GM19240 (cell line): ENCODE measurements at regions not wholly inside any gene's neighbourhood (a gene's known extent, or its start where the extent isn't known, plus 50 kb on each side); places are given as distances from the start of the nearest gene placed in this dataset.

Experiments
- DNase-seq: peaks from one replicate; pipeline ENCODE4 v3.0.0; 2011; ENCODE audit warnings: low spot score; ENCODE audit not compliant: insufficient read length

DNA sequence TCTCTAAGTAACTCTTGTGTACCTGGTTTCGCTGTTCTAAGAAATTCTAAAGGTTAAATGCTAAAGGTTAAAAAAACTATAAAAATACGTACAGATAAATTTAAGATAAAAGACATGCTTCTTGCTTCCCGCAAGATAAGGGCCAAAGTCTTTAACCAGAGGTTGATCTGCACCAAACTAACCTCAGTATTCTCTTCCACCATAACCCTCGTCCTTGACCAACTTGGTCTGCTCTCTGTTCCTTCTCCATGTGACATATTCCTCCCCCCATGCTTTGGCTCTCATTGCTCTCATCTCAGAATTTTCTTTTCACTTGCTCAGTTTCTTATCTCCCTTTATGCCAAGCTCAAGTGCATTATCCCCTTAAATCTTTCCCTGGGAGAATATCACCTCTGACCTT, 330.5 kb upstream of the ZFHX3 start:
- DNase-seq: no peak

DNA sequence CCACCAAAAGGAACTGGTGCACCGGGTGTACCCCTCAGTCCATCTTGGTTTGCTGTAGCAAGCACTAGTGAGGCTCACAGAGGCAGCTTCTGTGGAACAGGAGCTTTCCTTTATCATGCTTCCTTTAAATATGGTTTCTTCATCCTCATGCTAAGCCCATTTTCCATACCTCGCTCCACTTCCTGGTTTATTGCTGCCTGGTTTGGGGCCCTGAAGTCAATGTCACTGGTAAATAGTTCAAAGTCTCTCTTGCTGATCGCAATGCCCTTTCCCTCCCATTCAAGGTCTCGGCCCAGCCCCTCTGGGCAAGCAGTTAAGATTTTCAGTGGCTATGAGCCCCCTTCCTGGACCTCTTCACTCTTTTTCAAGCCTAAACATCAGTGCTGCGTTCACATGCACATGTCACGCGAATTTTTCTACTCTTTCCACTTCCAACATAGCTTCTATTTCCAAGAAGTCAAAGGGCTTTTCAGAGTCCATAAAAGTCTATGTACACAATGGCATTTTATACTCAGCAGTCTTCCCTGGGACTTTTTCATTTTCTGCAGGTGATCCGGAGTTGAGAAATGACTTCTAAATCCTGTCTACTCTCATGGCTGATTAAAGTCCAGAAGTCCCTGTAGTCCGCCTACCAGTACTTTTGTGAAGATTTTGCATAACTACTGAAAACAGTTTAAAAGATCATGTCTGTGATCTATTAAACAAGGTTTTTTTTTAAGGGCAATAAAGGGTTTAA, 323.8 kb upstream of the ZFHX3 start:
- no peak for DNase-seq

DNA sequence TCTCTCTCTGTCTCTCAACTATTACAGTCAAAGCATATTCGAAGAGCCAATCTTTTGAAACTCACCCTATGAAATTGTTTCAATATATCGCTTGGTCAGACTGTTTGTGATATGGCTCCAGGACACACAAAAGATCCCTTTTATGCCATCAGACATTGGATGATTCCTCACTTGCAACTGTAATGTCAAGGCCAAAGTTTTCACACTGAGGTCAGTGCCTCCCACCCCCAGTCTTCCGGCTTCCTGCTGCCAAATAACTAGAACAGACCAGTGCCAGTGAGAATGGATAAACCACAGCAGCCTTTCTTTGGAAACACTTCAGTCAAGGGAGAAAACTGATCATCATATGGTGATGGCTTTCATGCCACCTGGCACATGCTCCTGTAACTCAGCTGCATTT, 321.9 kb upstream of the ZFHX3 start:
- no peak for DNase-seq

DNA sequence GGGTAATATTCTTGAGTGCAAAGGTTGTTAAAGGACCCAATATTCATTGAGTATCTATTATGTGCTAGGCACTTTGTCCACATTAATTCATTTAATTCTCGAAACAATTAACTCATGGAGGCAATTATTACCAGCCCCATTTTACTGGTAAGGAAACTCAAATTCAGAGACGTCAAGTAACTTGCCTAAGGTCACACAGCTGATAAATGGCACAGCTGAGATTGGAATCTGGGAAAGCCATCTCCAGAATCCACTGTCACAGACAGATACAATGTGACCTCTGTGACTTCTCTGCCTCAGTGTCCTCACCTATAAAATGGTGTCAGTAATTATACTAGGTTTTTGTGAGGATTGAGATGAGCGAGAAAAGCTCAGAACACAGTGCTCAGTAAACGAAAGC, 320.8 kb upstream of the ZFHX3 start:
- DNase-seq: no peak

DNA sequence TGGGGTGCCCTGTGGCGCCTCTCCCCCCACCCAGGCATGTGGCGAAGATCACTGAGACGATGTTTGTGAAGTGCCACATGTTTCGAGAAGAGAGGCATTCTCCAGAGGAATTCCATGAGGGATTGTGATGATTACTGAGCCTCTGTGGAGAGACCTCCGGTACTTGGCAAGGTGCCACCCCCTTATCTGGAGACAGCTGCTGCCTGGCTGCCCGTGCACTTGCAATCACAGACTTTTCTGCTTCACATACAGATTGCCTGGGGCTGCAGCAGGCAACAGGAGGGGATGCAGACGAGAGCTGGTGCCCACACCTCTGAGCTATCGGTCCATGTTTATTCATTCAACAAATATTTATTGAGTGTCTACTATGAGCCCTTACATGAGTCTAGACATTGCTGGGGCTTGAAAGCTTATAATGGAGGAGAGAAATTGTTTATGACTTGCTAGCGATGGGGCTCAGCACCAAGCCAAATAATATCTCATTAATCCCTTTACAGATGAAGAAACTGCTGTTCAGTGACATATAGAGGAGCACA, 317.2 kb upstream of the ZFHX3 start:
- DNase-seq: no peak

DNA sequence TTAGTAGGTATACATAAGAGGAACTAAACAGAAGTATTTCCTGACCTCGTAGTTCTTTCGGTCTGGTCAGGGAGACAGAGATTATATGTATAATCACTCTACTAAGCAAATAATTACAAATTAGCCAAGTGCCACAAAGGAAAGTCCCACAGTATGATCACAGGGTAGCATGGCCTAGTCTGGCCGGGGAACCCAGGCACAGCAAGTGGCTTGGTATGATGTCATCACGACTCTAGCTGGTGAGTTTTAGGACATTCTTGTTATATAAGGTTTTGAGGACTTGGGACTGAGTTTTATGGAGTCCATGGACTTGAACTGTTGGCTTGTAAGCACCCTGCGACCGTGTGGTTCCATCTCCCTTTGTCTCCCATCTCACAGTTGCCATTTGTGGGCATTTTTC, 316.5 kb upstream of the ZFHX3 start:
- DNase-seq: no peak

DNA sequence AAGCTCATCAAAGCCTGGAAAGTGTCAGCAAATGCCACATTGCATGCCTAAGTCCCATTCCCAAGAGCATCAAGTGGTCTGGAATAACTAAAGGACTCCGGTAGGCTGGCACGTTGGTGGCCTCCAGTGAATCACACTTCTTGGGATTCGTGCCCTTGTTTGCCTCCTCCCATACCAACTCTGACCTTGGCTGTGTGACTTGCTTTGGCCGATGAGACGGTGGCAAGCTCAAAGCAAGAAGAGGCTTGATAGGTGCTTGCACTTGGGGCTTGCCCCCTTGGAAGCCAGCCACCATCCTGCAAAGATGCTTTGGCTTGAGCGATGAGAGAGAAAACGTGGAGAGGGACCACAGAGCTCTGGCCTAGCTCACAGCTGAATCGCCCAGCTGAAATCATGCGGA, 313.1 kb upstream of the ZFHX3 start:
- DNase-seq: no peak

DNA sequence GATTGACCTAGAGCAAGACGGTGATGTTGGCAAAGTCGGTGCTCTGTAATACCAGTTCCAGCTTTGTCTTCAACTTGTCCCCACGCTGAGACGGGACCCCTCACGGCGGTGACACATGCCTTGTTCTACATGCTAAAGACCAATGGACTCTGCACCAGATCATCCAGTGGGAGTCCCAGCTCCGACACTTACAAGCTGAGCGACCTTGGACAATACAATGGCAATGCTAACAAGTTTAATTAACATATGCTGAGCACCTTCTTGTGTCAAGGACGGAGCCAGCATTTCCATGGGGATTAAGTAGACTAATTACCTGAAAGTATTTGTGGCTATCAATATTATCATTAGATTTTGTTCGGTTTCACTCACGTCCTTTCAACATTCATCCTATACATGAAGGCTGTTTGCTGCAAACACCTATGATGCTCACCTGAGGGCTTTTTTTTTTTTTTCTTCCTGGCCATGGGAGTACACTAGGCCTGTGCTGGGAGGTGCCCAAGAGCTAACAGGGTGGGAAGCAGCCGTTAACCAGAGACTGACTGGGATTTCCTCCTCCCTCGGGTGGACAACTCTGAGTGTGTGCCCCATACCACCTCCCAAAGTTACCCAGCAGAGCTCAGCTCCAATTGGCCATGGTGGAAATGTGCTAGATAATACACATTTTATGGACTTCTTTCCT, 308.6 kb upstream of the ZFHX3 start:
- DNase-seq: no peak

DNA sequence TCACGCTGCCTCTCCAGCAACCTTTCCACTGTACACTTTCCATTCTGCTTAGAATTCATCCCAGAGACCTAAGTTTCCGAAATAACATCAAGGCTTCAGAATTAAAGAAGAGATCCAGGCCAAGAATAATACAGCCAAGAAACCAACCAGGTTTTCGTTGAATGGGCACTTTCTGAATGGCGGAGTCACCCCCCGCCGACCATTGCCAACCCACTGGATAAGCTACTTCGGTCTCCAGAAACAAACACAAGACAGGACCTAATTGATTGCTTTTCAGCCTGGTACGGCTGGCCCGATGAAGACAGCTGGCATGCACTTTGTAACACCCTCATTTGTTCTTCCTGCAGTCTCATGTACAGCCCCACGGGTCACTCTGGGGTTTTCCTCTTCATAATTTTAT, 308.1 kb upstream of the ZFHX3 start:
- DNase-seq: no peak

DNA sequence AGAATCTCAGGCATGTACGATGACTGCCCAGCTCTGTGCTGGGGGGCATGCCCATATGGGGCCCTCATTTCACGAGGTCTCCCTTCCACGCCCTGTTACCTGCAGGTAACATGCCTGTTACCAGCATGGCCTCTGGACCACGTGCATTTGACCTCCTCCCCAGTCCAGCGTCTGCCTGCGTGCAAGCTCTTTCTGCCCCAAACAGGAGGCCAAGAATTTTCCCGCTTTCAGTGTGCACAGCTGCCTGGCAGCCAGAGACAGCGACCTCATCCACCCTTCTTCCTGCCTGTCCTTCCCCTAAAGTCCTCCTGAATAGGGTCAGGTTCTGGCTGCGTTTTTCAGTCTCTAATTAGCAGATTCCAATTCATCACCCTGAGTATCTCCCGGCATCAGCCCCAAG, 306.5 kb upstream of the ZFHX3 start:
- DNase-seq: no peak

DNA sequence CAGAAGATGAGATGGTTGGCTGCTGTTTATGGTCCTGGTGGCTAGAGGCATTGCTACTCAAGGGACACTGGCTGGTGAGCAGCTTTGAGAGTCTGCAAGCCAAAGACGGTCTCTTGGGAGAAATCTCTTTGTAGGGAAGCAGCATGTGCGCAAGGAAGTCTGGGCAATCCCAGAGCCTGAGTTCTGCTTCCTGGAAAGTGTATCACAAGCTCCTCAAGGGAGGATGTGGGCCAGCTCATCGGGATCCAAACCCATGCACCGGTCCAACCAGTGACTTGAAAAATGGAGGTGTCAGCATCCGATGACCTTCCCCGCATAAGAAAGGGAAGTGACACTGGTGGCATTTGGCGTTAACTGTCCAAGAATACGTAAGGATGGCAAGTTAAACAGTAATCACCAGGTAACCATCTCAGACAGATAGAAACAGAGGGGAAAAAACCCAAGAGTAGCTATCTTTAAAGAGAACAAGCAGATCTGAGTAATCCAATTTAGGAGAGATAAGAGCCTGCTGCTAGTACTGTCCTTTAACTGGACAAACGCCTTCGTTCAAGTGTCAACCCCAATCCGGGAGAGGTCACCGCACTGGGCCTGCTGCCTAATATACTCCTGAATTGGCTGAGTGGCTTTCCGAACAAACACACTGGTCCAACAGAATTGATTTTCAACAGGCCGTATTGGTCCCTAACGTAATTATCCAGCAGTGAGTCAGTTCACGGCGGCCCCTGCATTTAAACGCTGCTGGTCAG, 303.0 kb upstream of the ZFHX3 start:
- DNase-seq: no peak

DNA sequence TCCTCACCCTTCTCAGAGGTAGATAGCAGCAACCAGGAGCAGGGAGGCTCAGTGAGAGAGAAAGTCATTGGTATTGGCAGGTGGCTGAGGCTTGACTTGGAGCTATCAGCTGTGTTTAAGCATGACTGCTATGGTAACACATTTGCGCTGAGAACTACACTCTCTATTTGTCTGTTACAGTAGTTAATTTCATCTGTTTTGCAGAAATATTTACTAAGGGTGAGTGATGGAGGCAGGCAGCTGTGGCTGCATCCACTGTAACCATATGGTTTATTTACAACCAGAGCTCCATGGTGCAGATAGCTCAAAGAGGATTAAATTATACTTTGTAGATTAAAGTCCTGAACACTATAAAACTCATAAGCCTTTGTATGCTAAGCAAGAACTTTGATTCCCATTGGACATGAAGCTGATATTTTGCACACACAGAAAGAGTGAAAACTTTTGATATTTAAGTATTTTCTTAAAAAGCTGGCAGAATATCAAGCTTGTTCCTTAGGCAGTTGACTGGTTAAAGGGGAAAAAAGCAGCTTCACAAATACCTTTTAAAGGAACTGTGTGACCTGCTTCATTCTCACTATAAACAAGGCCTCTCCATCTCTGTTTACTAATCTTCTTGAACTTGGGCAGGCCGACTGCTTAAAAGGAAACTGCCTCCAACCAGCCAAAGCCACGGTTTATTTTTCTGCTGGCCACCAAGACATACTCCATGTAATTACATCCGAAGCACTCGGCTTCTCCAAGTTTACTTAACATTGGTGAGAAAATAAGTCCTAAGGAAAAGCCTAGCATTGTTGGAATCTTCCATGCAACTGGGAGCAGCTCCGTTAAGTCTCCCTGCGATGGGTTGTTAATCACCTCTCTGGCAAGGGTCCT, 299.8 kb upstream of the ZFHX3 start:
- DNase-seq: no peak

DNA sequence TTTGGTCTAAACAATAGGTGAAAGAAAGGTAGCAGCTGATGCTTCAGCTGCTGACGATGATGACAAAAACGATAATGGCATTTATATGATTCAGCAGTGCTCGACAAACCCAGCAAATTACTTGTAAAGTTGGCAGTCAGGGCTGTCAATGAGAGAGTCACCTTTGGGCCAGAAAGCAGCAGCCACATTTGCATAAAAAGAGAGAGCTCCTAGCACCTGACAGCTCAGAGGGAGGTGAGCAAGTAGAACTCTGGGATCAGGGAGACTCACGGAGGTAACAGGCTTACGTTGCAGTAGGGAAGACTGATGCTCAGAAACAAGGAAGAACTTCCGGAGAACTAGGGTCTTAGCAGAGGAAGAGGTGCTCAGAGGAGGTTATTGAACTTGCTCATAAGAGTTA, 291.9 kb upstream of the ZFHX3 start:
- DNase-seq: no peak

DNA sequence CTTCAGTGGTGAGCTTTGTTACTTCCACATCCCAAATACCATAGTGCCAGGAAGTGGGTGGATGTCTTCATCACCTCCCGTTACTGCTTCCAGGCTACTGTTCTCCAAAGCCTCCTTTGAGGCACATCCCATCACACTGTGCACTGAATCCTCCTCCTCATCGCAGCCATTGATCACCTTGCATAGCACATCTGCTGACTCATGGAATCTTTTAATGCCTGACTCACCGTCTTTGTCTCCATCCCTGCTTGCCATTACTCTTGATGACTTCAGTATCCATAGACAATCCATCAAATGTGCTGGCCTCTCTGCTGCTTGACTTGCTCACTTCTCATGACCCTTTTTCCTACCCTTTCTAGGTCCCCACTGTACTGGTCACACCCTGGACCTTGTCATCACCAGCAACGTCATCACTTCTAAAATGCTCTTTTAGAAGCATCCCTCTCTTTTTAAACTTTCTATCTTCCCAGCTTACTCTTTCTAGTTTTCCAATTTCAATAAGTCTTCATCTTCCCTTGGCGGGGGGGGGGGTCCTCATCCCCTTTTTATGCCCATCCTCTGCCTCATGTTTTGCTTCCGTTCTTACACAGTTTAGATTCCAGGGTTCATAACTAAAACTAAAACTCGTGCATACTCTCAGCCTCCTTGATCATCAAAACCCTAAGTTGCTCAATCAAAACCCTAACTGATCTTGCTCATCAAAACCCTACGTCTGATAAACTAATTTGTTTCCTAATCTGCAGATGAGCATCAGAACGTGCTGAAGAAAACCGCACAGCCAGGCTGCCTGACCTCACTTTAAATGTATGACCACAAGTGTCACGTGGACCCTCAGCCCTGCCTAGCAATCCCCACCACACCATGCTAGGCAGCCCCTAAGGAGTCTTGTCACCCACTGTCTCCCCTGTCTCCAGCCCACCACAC, 289.7 kb upstream of the ZFHX3 start:
- DNase-seq: no peak

DNA sequence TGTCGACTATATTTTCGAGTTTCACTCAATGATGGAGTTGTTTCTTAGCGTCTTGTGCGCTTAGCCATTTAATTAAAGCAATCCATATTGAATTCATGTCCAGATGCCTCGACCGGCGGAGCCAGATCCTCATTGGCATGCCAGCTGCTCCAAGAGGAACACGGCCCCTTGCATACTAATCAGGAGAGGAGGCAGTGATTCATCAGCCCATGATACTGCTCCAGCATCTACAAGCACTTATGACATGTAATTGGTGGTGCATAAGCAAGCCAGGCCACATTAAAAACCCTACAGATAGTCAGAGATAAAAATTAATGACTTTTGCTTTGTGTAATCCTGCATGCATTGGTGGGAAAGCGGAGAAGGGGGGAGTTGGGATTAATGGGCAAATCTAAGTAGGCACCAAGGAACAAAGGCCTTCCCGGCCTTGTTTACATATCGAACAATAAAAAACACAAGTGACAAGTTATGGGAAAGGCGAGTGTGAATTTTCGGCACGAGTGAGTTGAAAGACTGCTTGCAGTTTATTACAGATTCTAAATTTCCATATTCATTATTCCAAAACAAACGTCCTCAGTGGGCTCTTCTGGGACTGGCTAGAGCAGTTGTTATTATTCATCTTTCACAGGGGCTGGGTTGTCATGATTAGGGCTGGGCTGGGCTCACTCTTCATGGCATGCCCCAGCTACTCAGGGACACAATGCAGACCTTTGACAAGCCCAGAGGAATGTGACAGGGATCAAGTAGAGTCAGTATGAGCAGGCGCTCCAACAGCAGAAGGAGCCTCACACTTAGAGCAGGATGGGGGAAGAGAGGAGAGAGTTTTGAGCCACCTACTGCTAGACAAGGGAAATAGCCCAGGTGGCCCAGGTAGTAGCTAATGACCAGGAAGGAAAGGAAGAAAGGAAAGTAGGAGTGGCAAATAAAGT, 281.7 kb upstream of the ZFHX3 start:
- DNase-seq: no peak

DNA sequence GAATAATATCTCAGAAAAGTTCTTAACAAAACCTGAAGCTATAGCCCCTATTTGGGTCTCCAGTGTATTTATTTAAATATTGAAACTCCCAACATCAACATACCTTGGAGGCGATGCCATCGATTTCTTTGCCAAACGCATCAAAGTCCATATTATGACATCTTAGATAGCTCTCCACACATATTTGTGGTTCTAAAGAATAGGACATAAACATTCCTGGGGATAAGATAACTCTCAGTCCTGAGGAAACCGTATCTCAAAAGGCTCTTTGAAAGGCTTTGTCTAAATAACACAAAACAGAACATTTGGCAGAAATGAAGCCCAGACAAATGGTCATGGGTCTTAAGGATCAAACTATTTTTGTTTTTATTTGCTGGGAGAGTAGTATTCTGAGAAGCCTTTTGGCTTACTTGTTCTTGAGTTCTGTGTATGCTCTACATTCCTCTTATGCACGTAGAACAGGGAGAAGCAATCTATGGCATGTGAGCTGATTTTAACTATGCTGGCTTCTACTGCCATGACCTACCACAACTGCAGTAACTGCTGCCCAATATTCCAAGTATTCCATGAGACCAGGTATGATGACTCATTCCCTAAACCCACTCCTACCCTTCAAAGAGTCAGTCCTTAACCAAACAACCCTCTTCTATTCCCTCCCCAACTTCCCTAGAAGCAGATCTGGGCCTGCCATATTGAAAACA, 279.0 kb upstream of the ZFHX3 start:
- no peak for DNase-seq

DNA sequence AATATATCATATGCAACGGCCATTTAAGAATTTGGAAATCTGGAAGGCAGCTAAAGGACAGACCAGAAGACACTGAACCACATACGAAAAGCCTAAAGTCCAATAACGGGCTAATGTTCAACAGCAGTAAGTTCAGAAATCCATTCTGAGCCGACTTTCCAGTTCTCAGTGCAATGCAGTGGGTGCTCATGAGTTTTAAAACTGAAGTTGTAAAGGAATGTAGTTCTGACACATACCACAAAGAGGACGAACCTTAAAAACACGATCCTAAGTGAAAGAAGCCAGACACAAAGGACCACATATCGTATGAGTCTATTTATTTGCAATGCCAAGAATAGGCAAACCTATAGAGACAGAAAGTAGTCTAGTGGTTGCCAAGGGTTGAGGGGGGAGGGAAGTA, 278.3 kb upstream of the ZFHX3 start:
- DNase-seq: no peak

DNA sequence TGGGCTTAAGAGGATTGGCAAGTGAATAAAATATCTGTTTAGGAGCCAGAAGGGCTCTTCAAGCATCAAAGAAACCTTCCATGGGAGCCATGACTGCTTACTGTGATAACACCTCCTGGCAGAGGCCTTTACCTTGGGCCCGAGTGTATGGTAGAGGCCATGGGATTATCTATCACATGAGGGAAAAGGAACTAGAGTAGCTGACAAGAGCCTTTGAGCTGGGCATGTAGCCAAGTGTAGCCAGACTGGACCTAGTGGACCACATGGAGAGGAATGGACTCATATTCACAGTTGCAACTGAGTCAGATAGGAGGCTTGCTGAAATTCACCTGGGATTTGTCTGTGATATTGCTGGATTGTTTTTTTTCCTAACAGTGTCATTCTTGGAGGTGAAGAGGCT, 276.0 kb upstream of the ZFHX3 start:
- DNase-seq: no peak

DNA sequence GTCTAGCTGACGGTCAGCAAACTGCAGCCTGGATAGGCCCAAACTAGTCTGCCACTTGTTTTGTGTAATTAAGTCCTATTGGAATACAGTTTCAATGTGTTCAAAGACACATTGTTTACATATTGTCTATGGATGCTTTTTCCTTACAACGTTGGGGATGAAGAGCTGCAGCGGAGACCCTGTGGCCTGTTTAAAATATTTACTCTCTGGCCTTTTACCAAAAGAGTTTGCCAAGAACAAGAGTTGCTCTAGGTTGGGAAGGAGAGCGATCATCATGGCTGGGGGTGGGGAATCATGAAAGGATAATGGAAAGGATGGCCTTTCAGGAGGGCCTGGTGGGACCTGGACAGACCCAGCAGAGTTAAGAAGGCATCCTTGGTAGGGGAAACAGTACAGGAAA, 274.9 kb upstream of the ZFHX3 start:
- no peak for DNase-seq
